Transverse colon (tissue), 4 donors: ENCODE measurements at regions not wholly inside any gene's neighbourhood (a gene's known extent, or its start where the extent isn't known, plus 50 kb on each side); places are given as distances from the start of the nearest gene placed in this dataset.

Experiments
- DNase-seq: peaks from one replicate; pipeline ENCODE4 v3.0.0-alpha.2; 2019
- H3K27ac ChIP-seq, 4 donors: fragments of 200-600 bp; sonication (generic); 2 replicates each; pipeline ENCODE4 v1.5.1; 2016 to 2018; ENCODE audit warnings: inconsistent platforms in 4 of 4
- H3K27me3 ChIP-seq: fragments of 200-600 bp; sonication (generic); 2 replicates; pipeline ENCODE4 v1.5.1; 2017; ENCODE audit warnings: inconsistent platforms
- H3K36me3 ChIP-seq, 4 donors: fragments of 200-600 bp; sonication (generic); 2 replicates each; pipeline ENCODE4 v1.5.1; 2017 to 2019; ENCODE audit warnings: inconsistent platforms in 4 of 4
- H3K4me1 ChIP-seq, 4 donors: fragments of 200-600 bp; sonication (generic); 2 replicates each; pipeline ENCODE4 v1.5.1; 2017 to 2020; ENCODE audit warnings: inconsistent platforms in 4 of 4
- H3K4me3 ChIP-seq, 4 donors: fragments of 200-600 bp; sonication (generic); 1 replicate in 1 of 4; 2 replicates in 3 of 4; pipeline versions ENCODE4 v1.5.1 to v1.6.1; 2017 to 2019; ENCODE audit warnings: inconsistent platforms in 4 of 4
- H3K9me3 ChIP-seq, 2 donors: fragments of 200-600 bp; sonication (generic); 2 replicates each; pipeline ENCODE4 v1.5.1; 2017 to 2019; ENCODE audit warnings: inconsistent platforms in 2 of 2
- CTCF ChIP-seq, 5 experiments: fragments of 200-600 bp in 3 of 5; fragments of 450-650 bp in 2 of 5; sonication (generic) in 3 of 5; IDR thresholded peaks; 1 replicate in 2 of 5; 2 replicates in 3 of 5; pipeline ENCODE4 v1.5.1; 2016 to 2017; ENCODE audit warnings: antibody characterized with exemption in 5 of 5, inconsistent platforms in 3 of 5, mild to moderate bottlenecking in 2 of 5, moderate library complexity in 1 of 5
- EP300 ChIP-seq: sonication (generic); formaldehyde crosslinking; IDR thresholded peaks from one replicate; pipeline ENCODE4 v1.6.1; 2017; ENCODE audit warnings: antibody characterized with exemption, low read depth
- POLR2A ChIP-seq: fragments of 450-650 bp; IDR thresholded peaks from one replicate; pipeline ENCODE4 v1.6.1; 2016; ENCODE audit warnings: antibody characterized with exemption, mild to moderate bottlenecking, moderate library complexity
- POLR2AphosphoS5 ChIP-seq, 3 donors: sonication (generic); formaldehyde crosslinking; IDR thresholded peaks; one replicate each; pipeline ENCODE4 v1.6.1; 2016; ENCODE audit warnings: antibody characterized with exemption in 3 of 3
- WGBS, 2 donors: methylation state at CpG; one replicate each; pipeline ENCODE4 v1.1.5; 2018; ENCODE audit warnings: low coverage in 1 of 2; 5-methylcytosine and 5-hydroxymethylcytosine counted together
- in situ Hi-C, 4 donors: fragments of 200-750 bp; cut with MboI; loops; one replicate each; pipeline versions ENCODE4 v1.15.0 to v1.15.1; 2017; ENCODE audit warnings: low sequenced_read_pairs in 3 of 4, low pct_ligation_motif_present in 1 of 4, low pct_unique_long_range_greater_than_20kb in 1 of 4
- intact Hi-C: fragments of 100-400 bp; cut with DNase I; formaldehyde crosslinking; loops from one replicate; pipeline ENCODE4 v1.15.1; 2023; ENCODE audit warnings: low total_unique reads

GRCh38 chr16:65229191-65229662, 107.4 kb upstream of the CDH11 start:
- no peak overlapping the region for H3K27ac ChIP-seq
- DNase-seq = no peak
- H3K27me3 ChIP-seq = no peaks in the 10 kb centered on the region
- no peak for TF ChIP-seq POLR2A
- TF ChIP-seq POLR2AphosphoS5 (IDR thresholded peaks at IDR 0.05) = no peak
- TF ChIP-seq CTCF (IDR thresholded peaks at IDR 0.05) = no peak
- TF ChIP-seq EP300 = no peak
- intact Hi-C loops (no loop called here), in situ Hi-C loops (no loop called here)
- no peaks in the 10 kb centered on the region for H3K9me3 ChIP-seq
- 89 to 96% methylated on average over 3 of the region's 3 CpGs for WGBS, 2 donors
- no peaks in the 10 kb centered on the region for H3K36me3 ChIP-seq
- H3K4me1 ChIP-seq = no peaks in the 10 kb centered on the region
- H3K4me3 ChIP-seq = no peak overlapping the region

GRCh38 chr16:65227150-65227835, 105.4 kb upstream of the CDH11 start:
- 80 to 85% methylated on average over 1 of the region's 1 CpG for WGBS, 2 donors
- Histone ChIP-seq H3K4me3 (no peak overlapping the region), H3K27ac (no peak overlapping the region), H3K4me1 (no peaks in the 10 kb centered on the region), H3K9me3 (no peaks in the 10 kb centered on the region), H3K27me3 (no peaks in the 10 kb centered on the region), H3K36me3 (no peaks in the 10 kb centered on the region)
- no peak for TF ChIP-seq POLR2AphosphoS5 (IDR thresholded peaks at IDR 0.05)
- TF ChIP-seq CTCF (IDR thresholded peaks at IDR 0.05) = no peak
- no peak for TF ChIP-seq POLR2A
- TF ChIP-seq EP300 = no peak
- in situ Hi-C loops (no loop called here), intact Hi-C loops (no loop called here)
- no peak for DNase-seq

GRCh38 chr16:65226077-65226476, 104.2 kb upstream of the CDH11 start:
- intact Hi-C loops (no loop called here), in situ Hi-C loops (no loop called here)
- TF ChIP-seq POLR2A (no peak), EP300 (no peak)
- H3K36me3 ChIP-seq = no peaks in the 10 kb centered on the region
- no peaks in the 10 kb centered on the region for H3K4me1 ChIP-seq
- H3K27me3 ChIP-seq = no peaks in the 10 kb centered on the region
- H3K9me3 ChIP-seq = no peaks in the 10 kb centered on the region
- whole genome bisulfite sequencing, 2 donors = 86 to 90% methylated on average over 1 of the region's 1 CpG
- H3K4me3 ChIP-seq = no peak overlapping the region
- DNase-seq = no peak
- H3K27ac ChIP-seq = no peak overlapping the region

GRCh38 chr16:65225488-65225887, 103.6 kb upstream of the CDH11 start:
- TF ChIP-seq POLR2A (no peak), POLR2AphosphoS5 (IDR thresholded peaks at IDR 0.05) (no peak), EP300 (no peak)
- 78 to 85% methylated on average over 3 to 5 of the region's 5 CpGs for WGBS, 2 donors
- Histone ChIP-seq H3K36me3 (no peaks in the 10 kb centered on the region), H3K4me1 (no peaks in the 10 kb centered on the region), H3K27me3 (no peaks in the 10 kb centered on the region), H3K9me3 (no peaks in the 10 kb centered on the region), H3K4me3 (no peak overlapping the region), H3K27ac (no peak overlapping the region)
- DNase-seq = no peak
- in situ Hi-C loops (no loop called here), intact Hi-C loops (no loop called here)

GRCh38 chr16:65224994-65225393, 103.1 kb upstream of the CDH11 start:
- TF ChIP-seq POLR2AphosphoS5 (IDR thresholded peaks at IDR 0.05) = no peak
- TF ChIP-seq POLR2A = no peak
- TF ChIP-seq CTCF (IDR thresholded peaks at IDR 0.05) = no peak
- no peak for TF ChIP-seq EP300
- in situ Hi-C loops = no loop called here

More at GRCh38 chr16:65224994-65225393, 103.1 kb upstream of the CDH11 start:
- Histone ChIP-seq H3K27ac (no peak overlapping the region), H3K9me3 (no peaks in the 10 kb centered on the region), H3K4me3 (no peak overlapping the region), H3K36me3 (no peaks in the 10 kb centered on the region), H3K27me3 (no peaks in the 10 kb centered on the region), H3K4me1 (no peaks in the 10 kb centered on the region)
- no peak for DNase-seq
- WGBS, 2 donors = 57 to 71% methylated on average over 1 of the region's 1 CpG
- intact Hi-C loops = no loop called here
